HepG2 (cell line): ENCODE measurements at regions not wholly inside any gene's neighbourhood (a gene's known extent, or its start where the extent isn't known, plus 50 kb on each side); places are given as distances from the start of the nearest gene placed in this dataset.

ENCODE experiments used
- CEBPG ChIP-seq: IDR thresholded peaks from 2 replicates; pipeline ENCODE4 v1.6.1; 2016
- HHEX ChIP-seq: IDR thresholded peaks from 2 replicates; pipeline ENCODE4 v1.6.1; 2016; ENCODE audit warnings: control low read depth
- HMGXB4 ChIP-seq, 2 experiments: sonication (generic) in 1 of 2; formaldehyde crosslinking in 1 of 2; IDR thresholded peaks; 2 replicates each; pipeline versions ENCODE4 v1.4.0 to v1.6.1; 2018 to 2020; ENCODE audit warnings: missing genetic modification reagents in 2 of 2, borderline replicate concordance in 1 of 2, low read depth in 1 of 2, mild to moderate bottlenecking in 1 of 2, missing biosample characterization in 1 of 2
- MXD4 ChIP-seq: IDR thresholded peaks from 2 replicates; pipeline ENCODE4 v1.6.1; 2016; ENCODE audit warnings: mild to moderate bottlenecking, missing biosample characterization, missing genetic modification reagents
- RCOR2 ChIP-seq: IDR thresholded peaks from 2 replicates; pipeline ENCODE4 v1.6.1; 2016; ENCODE audit warnings: missing biosample characterization, missing genetic modification reagents
- RXRA ChIP-seq: sonication (generic); formaldehyde crosslinking; IDR thresholded peaks from 2 replicates; pipeline ENCODE4 v1.5.1; 2020; ENCODE audit warnings: missing genetic modification reagents
- SMC3 ChIP-seq: IDR thresholded peaks from 2 replicates; pipeline ENCODE4 v1.6.1; 2011; ENCODE audit warnings: low read length, improper control_type of control experiment
- SNAPC4 ChIP-seq: sonication (generic); formaldehyde crosslinking; IDR thresholded peaks from 2 replicates; pipeline ENCODE4 v1.4.0; 2020; ENCODE audit warnings: mild to moderate bottlenecking, missing genetic modification reagents
- ZBTB40 ChIP-seq, 2 experiments: fragments of 450-650 bp in 1 of 2; sonication (generic) in 1 of 2; formaldehyde crosslinking in 1 of 2; IDR thresholded peaks; 2 replicates each; pipeline versions ENCODE4 v1.6.1 to v1.8.0; 2016 to 2022; ENCODE audit warnings: antibody characterized with exemption in 1 of 2, mild to moderate bottlenecking in 1 of 2, missing genetic modification reagents in 1 of 2
- ZMAT3 ChIP-seq: sonication (generic); formaldehyde crosslinking; conservative IDR thresholded peaks from 2 replicates; pipeline ENCODE4 v1.7.0; 2021; ENCODE audit warnings: missing genetic modification reagents
- ZNF556 ChIP-seq: sonication (generic); formaldehyde crosslinking; IDR thresholded peaks from 2 replicates; pipeline ENCODE4 v1.4.0; 2020; ENCODE audit warnings: mild to moderate bottlenecking, missing genetic modification reagents, borderline replicate concordance
- ZNF776 ChIP-seq: sonication (generic); formaldehyde crosslinking; IDR thresholded peaks from 2 replicates; pipeline ENCODE4 v1.4.0; 2020; ENCODE audit warnings: mild to moderate bottlenecking, missing genetic modification reagents
- ZNF777 ChIP-seq: sonication (generic); formaldehyde crosslinking; IDR thresholded peaks from 2 replicates; pipeline ENCODE4 v1.4.0; 2020; ENCODE audit warnings: missing genetic modification reagents
- ZSCAN29 ChIP-seq: sonication (generic); formaldehyde crosslinking; conservative IDR thresholded peaks from 2 replicates; pipeline ENCODE4 v1.4.0; 2020; ENCODE audit warnings: mild to moderate bottlenecking, missing genetic modification reagents

GRCh38 chr2:8571792-8572499 lies 109.9 kb upstream of the ID2 start (continued):
- TF ChIP-seq ZBTB40 (IDR thresholded peaks at IDR 0.05) (no peak), ZBTB40 (CRISPR knock-in tag; IDR thresholded peaks at IDR 0.05) (peak; percentile 67; the same call in 1 of the 2 replicates), RCOR2 (peak; percentile 72; the same call in 1 of the 2 replicates), ZMAT3 (CRISPR knock-in tag) (no peak), SMC3 (no peak), ZSCAN29 (no peak; the same call in 1 of the 2 replicates), SNAPC4 (no peak), CEBPG (CRISPR knock-in tag) (no peak), ZNF776 (no peak), HHEX (no peak), MXD4 (CRISPR knock-in tag) (no peak), ZNF556 (no peak), HMGXB4 (CRISPR knock-in tag; IDR thresholded peaks at IDR 0.05; ENCODE audit: borderline replicate concordance in 1 of 2, low read depth in 1 of 2) (peak in 1 of 2 experiments; percentile 38; a peak in 1 of 4 replicates), RXRA (CRISPR knock-in tag) (peak; percentile 77), ZNF777 (CRISPR knock-in tag) (no peak)
